22Rv1 (cell line): ENCODE measurements at regions not wholly inside any gene's neighbourhood (a gene's known extent, or its start where the extent isn't known, plus 50 kb on each side); places are given as distances from the start of the nearest gene placed in this dataset.

Source experiments
- H3K27ac ChIP-seq: fragments of 450-650 bp; 2 replicates; pipeline ENCODE4 v1.5.1; 2017
- ZFX ChIP-seq: fragments of 450-650 bp; IDR thresholded peaks from 2 replicates; pipeline ENCODE4 v1.6.1; 2017; ENCODE audit warnings: antibody characterized with exemption, borderline replicate concordance
- TF ChIP-seq, protein P1 (sequence below): fragments of 450-650 bp; IDR thresholded peaks from 2 replicates; pipeline ENCODE4 v1.5.1; 2017; ENCODE audit warnings: mild to moderate bottlenecking

DNA sequence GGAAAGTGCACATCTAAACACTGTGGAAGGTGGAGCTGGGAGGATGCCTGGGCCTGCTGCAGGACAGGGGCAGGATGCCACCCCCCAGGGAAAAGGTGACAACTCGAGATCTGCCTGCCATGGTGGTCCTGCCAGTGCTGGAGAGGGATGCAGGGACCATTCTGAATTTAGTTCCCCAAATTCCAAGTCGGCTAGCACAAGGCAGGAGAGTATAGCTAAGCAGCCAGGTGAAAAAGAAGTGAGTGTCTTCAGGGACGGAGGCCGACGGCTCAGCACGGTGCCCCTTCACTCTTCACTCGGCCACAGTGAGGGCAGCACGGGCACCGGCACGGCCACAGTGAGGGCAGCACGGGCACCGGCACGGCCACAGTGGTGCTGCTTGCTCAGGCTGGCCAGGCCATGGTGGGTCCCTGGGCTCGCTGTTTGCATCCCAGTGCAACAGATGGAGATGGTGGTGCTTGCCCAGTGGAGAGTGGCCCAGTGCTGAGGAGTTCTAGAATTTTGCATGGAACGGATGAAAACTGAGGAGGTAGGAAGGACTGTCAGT lies 161.3 kb upstream of the SHH start:
- no peak overlapping the region for H3K27ac ChIP-seq
- no peak for TF ChIP-seq ZFX
- TF ChIP-seq, protein P1, sequence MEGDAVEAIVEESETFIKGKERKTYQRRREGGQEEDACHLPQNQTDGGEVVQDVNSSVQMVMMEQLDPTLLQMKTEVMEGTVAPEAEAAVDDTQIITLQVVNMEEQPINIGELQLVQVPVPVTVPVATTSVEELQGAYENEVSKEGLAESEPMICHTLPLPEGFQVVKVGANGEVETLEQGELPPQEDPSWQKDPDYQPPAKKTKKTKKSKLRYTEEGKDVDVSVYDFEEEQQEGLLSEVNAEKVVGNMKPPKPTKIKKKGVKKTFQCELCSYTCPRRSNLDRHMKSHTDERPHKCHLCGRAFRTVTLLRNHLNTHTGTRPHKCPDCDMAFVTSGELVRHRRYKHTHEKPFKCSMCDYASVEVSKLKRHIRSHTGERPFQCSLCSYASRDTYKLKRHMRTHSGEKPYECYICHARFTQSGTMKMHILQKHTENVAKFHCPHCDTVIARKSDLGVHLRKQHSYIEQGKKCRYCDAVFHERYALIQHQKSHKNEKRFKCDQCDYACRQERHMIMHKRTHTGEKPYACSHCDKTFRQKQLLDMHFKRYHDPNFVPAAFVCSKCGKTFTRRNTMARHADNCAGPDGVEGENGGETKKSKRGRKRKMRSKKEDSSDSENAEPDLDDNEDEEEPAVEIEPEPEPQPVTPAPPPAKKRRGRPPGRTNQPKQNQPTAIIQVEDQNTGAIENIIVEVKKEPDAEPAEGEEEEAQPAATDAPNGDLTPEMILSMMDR = no peak

DNA sequence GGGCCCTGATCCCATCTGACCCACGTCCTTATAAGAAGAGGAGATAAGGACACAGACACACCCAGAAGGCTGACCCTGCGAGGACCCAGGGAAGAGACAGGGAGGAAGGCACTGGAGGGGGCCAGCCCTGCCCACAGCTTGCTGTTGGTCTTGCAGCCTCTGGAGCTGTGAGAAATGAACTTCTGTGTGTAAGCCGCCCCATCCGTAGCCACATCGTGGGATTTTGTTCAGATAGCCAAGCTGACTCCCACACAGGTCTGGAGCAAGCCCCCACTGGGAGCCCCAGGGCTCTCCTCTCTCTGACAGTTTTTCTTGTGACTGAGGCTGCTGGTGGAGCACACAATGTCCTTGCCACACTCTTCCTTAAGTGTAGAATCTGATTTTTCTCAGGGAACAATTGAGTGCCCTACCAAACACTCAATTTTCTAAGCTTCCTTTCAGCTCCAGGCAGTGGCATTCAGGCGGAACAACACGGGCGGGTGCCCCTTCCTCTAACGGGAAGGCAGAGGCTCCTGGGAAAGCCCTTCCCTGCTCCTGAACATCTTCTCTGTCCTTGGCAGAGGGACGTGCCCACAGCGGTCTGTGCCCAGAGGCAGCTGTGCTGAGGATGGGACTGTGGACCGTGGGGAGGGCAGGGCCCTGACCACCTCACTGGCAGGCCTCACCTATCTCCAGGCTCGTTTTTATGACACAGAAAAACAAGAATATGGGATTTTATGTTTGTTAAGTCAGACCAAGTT lies 160.6 kb upstream of the SHH start:
- TF ChIP-seq, protein P1 = no peak
- TF ChIP-seq ZFX = no peak
- no peak overlapping the region for H3K27ac ChIP-seq

DNA sequence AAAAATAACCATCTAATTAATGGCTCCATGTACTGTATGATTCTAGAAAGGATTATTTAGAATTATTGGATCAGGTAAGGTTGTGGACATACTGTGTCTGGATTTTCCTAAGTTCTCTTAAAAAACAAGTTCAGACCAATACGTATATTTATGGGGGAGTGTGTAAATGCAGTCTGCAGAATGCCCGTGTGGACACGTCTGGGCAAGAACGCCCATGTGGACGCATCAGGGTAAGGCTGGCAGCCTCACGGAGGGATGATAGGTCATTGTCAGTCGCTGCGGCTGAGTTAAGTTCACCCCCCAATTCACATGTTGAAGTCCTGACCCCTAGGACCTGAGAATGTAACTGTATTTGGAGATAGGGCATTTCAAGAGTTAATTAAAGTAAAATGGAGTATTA lies 160.0 kb upstream of the SHH start:
- TF ChIP-seq, protein P1 = no peak
- TF ChIP-seq ZFX = no peak
- H3K27ac ChIP-seq = no peak overlapping the region

GRCh38 chr7:155971180-155971770 lies 159.0 kb upstream of the SHH start:
- H3K27ac ChIP-seq = no peak overlapping the region

DNA sequence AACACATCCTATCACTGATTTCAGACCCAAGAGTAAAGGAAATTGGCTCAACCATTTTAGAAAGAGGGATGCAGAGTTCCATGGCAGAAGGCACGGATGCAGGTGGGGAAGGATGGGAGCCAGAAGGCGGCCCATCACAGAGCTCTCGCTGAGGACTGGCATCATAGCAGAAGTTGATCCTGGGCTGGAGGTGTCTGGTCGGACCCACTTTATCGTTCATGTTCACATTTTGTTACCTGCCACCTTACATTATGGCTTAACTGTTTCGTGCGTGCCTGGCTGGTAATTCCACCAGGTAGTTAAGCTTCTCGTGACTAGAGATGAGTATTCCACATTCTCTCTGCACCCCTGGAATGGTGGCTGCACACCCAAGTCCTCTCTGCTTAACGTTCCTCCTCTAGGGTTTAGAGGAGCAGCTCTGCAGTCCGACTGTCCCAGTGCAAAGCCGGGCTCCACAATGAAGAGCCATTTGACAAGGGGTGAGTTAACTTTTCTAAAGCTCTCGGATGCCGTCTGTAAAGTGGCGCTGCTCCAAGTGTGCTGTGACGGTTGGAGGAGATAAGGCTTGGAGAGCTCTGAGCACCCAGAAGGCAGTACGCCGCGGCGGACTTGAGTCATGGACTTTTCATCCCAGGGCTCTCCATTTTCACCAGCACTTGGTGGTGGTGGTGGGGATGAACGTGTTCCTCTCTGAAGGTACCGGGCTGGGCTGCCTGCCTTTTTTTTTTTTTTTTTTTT lies 157.1 kb upstream of the SHH start:
- no peak overlapping the region for H3K27ac ChIP-seq
- TF ChIP-seq, protein P1 = no peak
- no peak for TF ChIP-seq ZFX

More at GRCh38 chr7:155971180-155971770, 159.0 kb upstream of the SHH start:
- TF ChIP-seq, protein P1 = no peak
- TF ChIP-seq ZFX = no peak

DNA sequence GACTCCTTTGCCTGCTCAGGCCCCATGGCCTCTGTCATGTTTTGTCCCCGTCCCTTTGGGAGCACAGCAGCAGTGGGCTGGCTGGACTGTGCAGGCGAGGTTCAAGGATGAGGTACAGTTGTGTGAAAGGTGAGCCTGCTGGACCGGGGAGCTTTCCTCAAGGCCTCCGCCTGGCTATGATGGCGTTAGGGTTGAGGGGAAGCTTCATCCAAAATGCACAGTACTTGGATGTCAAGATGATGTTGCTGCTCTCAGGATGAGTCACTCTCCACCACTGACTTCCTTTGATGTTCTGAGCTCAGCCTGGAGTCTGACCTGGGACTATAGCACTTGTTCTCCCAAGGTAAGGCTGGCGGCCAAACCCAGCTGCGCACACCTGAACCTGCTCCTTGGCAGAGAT lies 152.7 kb upstream of the SHH start:
- no peak overlapping the region for H3K27ac ChIP-seq
- TF ChIP-seq, protein P1 = no peak
